ENCODE measurements at regions not wholly inside any gene's neighbourhood (a gene's known extent, or its start where the extent isn't known, plus 50 kb on each side); places are given as distances from the start of the nearest gene placed in this dataset.

DNA sequence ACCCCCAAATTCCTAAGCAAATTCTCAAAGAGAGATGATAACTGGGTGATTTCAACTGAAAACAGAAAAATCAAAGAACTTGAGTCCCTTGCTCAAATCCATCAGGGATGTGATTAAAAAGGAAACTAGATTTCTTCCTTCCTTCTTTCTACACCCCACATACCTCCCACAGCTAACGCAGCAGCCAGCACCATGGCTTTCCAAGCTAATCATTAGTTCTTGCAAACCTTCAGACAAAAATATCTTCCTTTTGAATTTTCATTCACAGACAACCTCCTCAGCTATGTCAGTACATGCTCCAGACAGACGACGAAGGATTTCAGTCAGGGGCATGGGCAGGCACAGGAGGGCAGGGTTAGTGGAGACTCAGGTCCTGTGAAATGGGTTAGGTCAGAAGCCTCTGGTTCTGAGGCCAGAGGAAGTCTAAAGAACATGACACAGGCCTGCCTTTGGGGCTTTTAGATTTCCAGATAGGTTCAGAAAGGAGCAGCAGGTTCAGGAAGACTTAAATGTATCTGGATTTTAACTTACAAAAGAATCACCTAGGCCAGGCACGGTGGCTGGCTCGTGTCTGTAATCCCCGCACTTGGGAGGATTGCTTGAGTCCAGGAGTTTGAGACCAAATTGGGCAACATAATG is 173.7 kb upstream of the NFIB start:
- TF ChIP-seq, protein P1, sequence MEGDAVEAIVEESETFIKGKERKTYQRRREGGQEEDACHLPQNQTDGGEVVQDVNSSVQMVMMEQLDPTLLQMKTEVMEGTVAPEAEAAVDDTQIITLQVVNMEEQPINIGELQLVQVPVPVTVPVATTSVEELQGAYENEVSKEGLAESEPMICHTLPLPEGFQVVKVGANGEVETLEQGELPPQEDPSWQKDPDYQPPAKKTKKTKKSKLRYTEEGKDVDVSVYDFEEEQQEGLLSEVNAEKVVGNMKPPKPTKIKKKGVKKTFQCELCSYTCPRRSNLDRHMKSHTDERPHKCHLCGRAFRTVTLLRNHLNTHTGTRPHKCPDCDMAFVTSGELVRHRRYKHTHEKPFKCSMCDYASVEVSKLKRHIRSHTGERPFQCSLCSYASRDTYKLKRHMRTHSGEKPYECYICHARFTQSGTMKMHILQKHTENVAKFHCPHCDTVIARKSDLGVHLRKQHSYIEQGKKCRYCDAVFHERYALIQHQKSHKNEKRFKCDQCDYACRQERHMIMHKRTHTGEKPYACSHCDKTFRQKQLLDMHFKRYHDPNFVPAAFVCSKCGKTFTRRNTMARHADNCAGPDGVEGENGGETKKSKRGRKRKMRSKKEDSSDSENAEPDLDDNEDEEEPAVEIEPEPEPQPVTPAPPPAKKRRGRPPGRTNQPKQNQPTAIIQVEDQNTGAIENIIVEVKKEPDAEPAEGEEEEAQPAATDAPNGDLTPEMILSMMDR (IDR thresholded peaks at IDR 0.05): no peak
- no peak for TF ChIP-seq POLR2A (IDR thresholded peaks at IDR 0.05)

All from Peyer's patch (tissue), 4 donors.